ENCODE measurements at regions not wholly inside any gene's neighbourhood (a gene's known extent, or its start where the extent isn't known, plus 50 kb on each side); places are given as distances from the start of the nearest gene placed in this dataset.

GRCh38 chr15:77810130-77810571 lies 177.4 kb upstream of the LINGO1 start:
- 44% methylated on average over 6 of the region's 6 CpGs for WGBS (ENCODE audit: low lambda C conversion rate)
- Histone ChIP-seq H3K79me2 (ENCODE audit: insufficient read depth, low read length) (no peaks in the 10 kb centered on the region), H4K20me1 (ENCODE audit: insufficient read depth, low read length) (no peaks in the 10 kb centered on the region), H2AFZ (ENCODE audit: low read length) (no peak overlapping the region), H3K9me3 (ENCODE audit: low read length) (no peaks in the 10 kb centered on the region), H3K27me3 (ENCODE audit: control insufficient read depth in 1 of 2, insufficient read depth in 2 of 2, low read length in 2 of 2) (peaks cover 4 to 12% of the 10 kb centered on the region in 2 experiments; a peak in 2 of 5 replicates), H3K4me1 (ENCODE audit: insufficient read depth, low read length) (no peaks in the 10 kb centered on the region), H3K27ac (ENCODE audit: extremely low read length, insufficient read depth, low read length) (no peak overlapping the region), H3K9ac (ENCODE audit: insufficient read depth, low read depth, low read length) (no peak overlapping the region), H3K4me2 (ENCODE audit: low read depth, low read length) (no peak overlapping the region), H3K36me3 (replicated peaks in 1 of 2; ENCODE audit: control insufficient read depth in 1 of 2, insufficient read depth in 2 of 2, low read length in 2 of 2) (no peaks in the 10 kb centered on the region), H3K4me3 (replicated peaks in 1 of 3; ENCODE audit: insufficient read depth in 1 of 3, low read depth in 2 of 3, low read length in 3 of 3) (no peak overlapping the region)
- CTCF ChIA-PET (ENCODE audit: low intra/inter-chr PET ratio, low total read pairs) = no interaction called here
- no TSS peak for BruUV-seq (replicated peaks)
- intact Hi-C loops (cut with micrococcal nuclease; ENCODE audit: unreplicated experiment) = no loop called here
- ATAC-seq = no peak; the same call in 2 of the 3 replicates
- DNase-seq (ENCODE audit: low spot score) = no peak
- POLR2A ChIA-PET = no interaction called here
- in situ Hi-C loops (cut with HindIII; ENCODE audit: extremely low pct_ligation_motif_present, low pct_unique_long_range_greater_than_20kb) = loop anchor here (25.0 kb wide), 1 partner anchor 173 kb away; the partner anchor contains the start of gene LINGO1
- no peak for FAIRE-seq
- no peak for TF ChIP-seq TCF7L2 (IDR thresholded peaks at IDR 0.05; ENCODE audit: low read depth, low read length)
- TF ChIP-seq REXO4 (CRISPR knock-in tag; IDR thresholded peaks at IDR 0.05; ENCODE audit: borderline replicate concordance) = no peak
- TF ChIP-seq MAZ (IDR thresholded peaks at IDR 0.05; ENCODE audit: borderline replicate concordance, low read depth, low read length) = no peak
- no peak for TF ChIP-seq MAZ (CRISPR knock-in tag; IDR thresholded peaks at IDR 0.05; ENCODE audit: low read depth)
- no peak for TF ChIP-seq MAFF (IDR thresholded peaks at IDR 0.05; ENCODE audit: low read depth, low read length)
- TF ChIP-seq ELF3 (CRISPR knock-in tag; IDR thresholded peaks at IDR 0.05) = no peak
- no peak for TF ChIP-seq FOXA1 (IDR thresholded peaks at IDR 0.05)
- no peak for TF ChIP-seq FOXA1 (CRISPR knock-in tag; IDR thresholded peaks at IDR 0.05)
- no peak for TF ChIP-seq CAMTA2 (CRISPR knock-in tag; IDR thresholded peaks at IDR 0.05; ENCODE audit: borderline replicate concordance)
- TF ChIP-seq AFF4 (CRISPR knock-in tag; IDR thresholded peaks at IDR 0.05) = no peak
- TF ChIP-seq ONECUT2 (CRISPR knock-in tag; IDR thresholded peaks at IDR 0.05) = no peak
- no peak for TF ChIP-seq BRD4 (CRISPR knock-in tag; IDR thresholded peaks at IDR 0.05)
- TF ChIP-seq ZFP90 (CRISPR knock-in tag; IDR thresholded peaks at IDR 0.05; ENCODE audit: borderline replicate concordance) = no peak
- no peak for TF ChIP-seq ATF2 (CRISPR knock-in tag; IDR thresholded peaks at IDR 0.05)
- TF ChIP-seq TFDP2 (CRISPR knock-in tag; IDR thresholded peaks at IDR 0.05) = no peak
- no peak for TF ChIP-seq ZNF281 (CRISPR knock-in tag; IDR thresholded peaks at IDR 0.05; ENCODE audit: borderline replicate concordance)
- TF ChIP-seq RELA (CRISPR knock-in tag; IDR thresholded peaks at IDR 0.05) = no peak
